ENCODE measurements at regions not wholly inside any gene's neighbourhood (a gene's known extent, or its start where the extent isn't known, plus 50 kb on each side); places are given as distances from the start of the nearest gene placed in this dataset.
"Not testable (repeated sequence)": the region's sequence is repeated elsewhere in the genome, so short reads cannot be mapped to it uniquely, and the experiment has no call there.

- H3K27me3 ChIP-seq (ENCODE audit: control insufficient read depth, insufficient read depth, low read length): no peaks in the 10 kb centered on the region
- no peak overlapping the region for H3K9ac ChIP-seq (ENCODE audit: low read depth, low read length)
- no peaks in the 10 kb centered on the region for H3K36me3 ChIP-seq (ENCODE audit: control insufficient read depth, insufficient read depth, low read length)
These were observed 218.7 kb upstream of the PIEZO2 start for GRCh38 chr18:11368020-11368419.

GRCh38 chr18:11367351-11367750 lies 218.0 kb upstream of the PIEZO2 start:
- H3K36me3 ChIP-seq (ENCODE audit: control insufficient read depth, insufficient read depth, low read length): no peaks in the 10 kb centered on the region
- H3K27me3 ChIP-seq (ENCODE audit: control insufficient read depth, insufficient read depth, low read length): no peaks in the 10 kb centered on the region

More at GRCh38 chr18:11368020-11368419, 218.7 kb upstream of the PIEZO2 start:
- H3K4me1 ChIP-seq (ENCODE audit: control insufficient read depth, insufficient read depth, low read length): no peaks in the 10 kb centered on the region
- no peak overlapping the region for H3K4me3 ChIP-seq (ENCODE audit: low read depth, low read length)
- no peaks in the 10 kb centered on the region for H3K9me3 ChIP-seq (ENCODE audit: control insufficient read depth, insufficient read depth, low read length)

GRCh38 chr18:11366410-11366809 lies 217.0 kb upstream of the PIEZO2 start:
- H3K4me3 ChIP-seq (ENCODE audit: low read depth, low read length): no peak overlapping the region
- H3K9me3 ChIP-seq (ENCODE audit: control insufficient read depth, insufficient read depth, low read length): no peaks in the 10 kb centered on the region
- H3K4me1 ChIP-seq (ENCODE audit: control insufficient read depth, insufficient read depth, low read length): no peaks in the 10 kb centered on the region
- no peak overlapping the region for H3K9ac ChIP-seq (ENCODE audit: low read depth, low read length)
- no peaks in the 10 kb centered on the region for H3K27me3 ChIP-seq (ENCODE audit: control insufficient read depth, insufficient read depth, low read length)
- no peaks in the 10 kb centered on the region for H3K36me3 ChIP-seq (ENCODE audit: control insufficient read depth, insufficient read depth, low read length)

More at GRCh38 chr18:11367351-11367750, 218.0 kb upstream of the PIEZO2 start:
- no peaks in the 10 kb centered on the region for H3K4me1 ChIP-seq (ENCODE audit: control insufficient read depth, insufficient read depth, low read length)
- no peaks in the 10 kb centered on the region for H3K9me3 ChIP-seq (ENCODE audit: control insufficient read depth, insufficient read depth, low read length)
- no peak overlapping the region for H3K9ac ChIP-seq (ENCODE audit: low read depth, low read length)
- no peak overlapping the region for H3K4me3 ChIP-seq (ENCODE audit: low read depth, low read length)

- Histone ChIP-seq H3K36me3 (ENCODE audit: control insufficient read depth, insufficient read depth, low read length) (no peaks in the 10 kb centered on the region), H3K9ac (ENCODE audit: low read depth, low read length) (no peak overlapping the region), H3K27me3 (ENCODE audit: control insufficient read depth, insufficient read depth, low read length) (no peaks in the 10 kb centered on the region), H3K4me1 (ENCODE audit: control insufficient read depth, insufficient read depth, low read length) (no peaks in the 10 kb centered on the region), H3K9me3 (ENCODE audit: control insufficient read depth, insufficient read depth, low read length) (no peaks in the 10 kb centered on the region), H3K4me3 (ENCODE audit: low read depth, low read length) (no peak overlapping the region)
These were observed 213.5 kb upstream of the PIEZO2 start for GRCh38 chr18:11362856-11363255.

- not testable (repeated sequence) for H3K4me1 ChIP-seq (ENCODE audit: control insufficient read depth, insufficient read depth, low read length); H3K36me3 ChIP-seq (ENCODE audit: control insufficient read depth, insufficient read depth, low read length); H3K9me3 ChIP-seq (ENCODE audit: control insufficient read depth, insufficient read depth, low read length); H3K4me3 ChIP-seq (ENCODE audit: low read depth, low read length); H3K27me3 ChIP-seq (ENCODE audit: control insufficient read depth, insufficient read depth, low read length); H3K9ac ChIP-seq (ENCODE audit: low read depth, low read length)
These were observed 212.5 kb upstream of the PIEZO2 start for GRCh38 chr18:11361862-11362261.

- no peaks in the 10 kb centered on the region for H3K4me1 ChIP-seq (ENCODE audit: control insufficient read depth, insufficient read depth, low read length)
- H3K9ac ChIP-seq (ENCODE audit: low read depth, low read length): no peak overlapping the region
- no peaks in the 10 kb centered on the region for H3K36me3 ChIP-seq (ENCODE audit: control insufficient read depth, insufficient read depth, low read length)
- H3K4me3 ChIP-seq (ENCODE audit: low read depth, low read length): no peak overlapping the region
- H3K27me3 ChIP-seq (ENCODE audit: control insufficient read depth, insufficient read depth, low read length): no peaks in the 10 kb centered on the region
- no peaks in the 10 kb centered on the region for H3K9me3 ChIP-seq (ENCODE audit: control insufficient read depth, insufficient read depth, low read length)
These were observed 208.3 kb upstream of the PIEZO2 start for GRCh38 chr18:11357678-11358077.

- H3K4me3 ChIP-seq (ENCODE audit: low read depth, low read length); H3K4me1 ChIP-seq (ENCODE audit: control insufficient read depth, insufficient read depth, low read length); H3K9me3 ChIP-seq (ENCODE audit: control insufficient read depth, insufficient read depth, low read length); H3K9ac ChIP-seq (ENCODE audit: low read depth, low read length); H3K36me3 ChIP-seq (ENCODE audit: control insufficient read depth, insufficient read depth, low read length); H3K27me3 ChIP-seq (ENCODE audit: control insufficient read depth, insufficient read depth, low read length): not testable (repeated sequence)
These were observed 195.2 kb upstream of the PIEZO2 start for GRCh38 chr18:11344576-11344975.

GRCh38 chr18:11343096-11343495 lies 193.7 kb upstream of the PIEZO2 start:
- Histone ChIP-seq H3K9ac (ENCODE audit: low read depth, low read length) (no peak overlapping the region), H3K36me3 (ENCODE audit: control insufficient read depth, insufficient read depth, low read length) (no peaks in the 10 kb centered on the region), H3K27me3 (ENCODE audit: control insufficient read depth, insufficient read depth, low read length) (no peaks in the 10 kb centered on the region), H3K4me3 (ENCODE audit: low read depth, low read length) (no peak overlapping the region), H3K9me3 (ENCODE audit: control insufficient read depth, insufficient read depth, low read length) (no peaks in the 10 kb centered on the region), H3K4me1 (ENCODE audit: control insufficient read depth, insufficient read depth, low read length) (no peaks in the 10 kb centered on the region)

GRCh38 chr18:11342115-11342514 lies 192.7 kb upstream of the PIEZO2 start:
- H3K9me3 ChIP-seq (ENCODE audit: control insufficient read depth, insufficient read depth, low read length); H3K4me3 ChIP-seq (ENCODE audit: low read depth, low read length); H3K9ac ChIP-seq (ENCODE audit: low read depth, low read length); H3K36me3 ChIP-seq (ENCODE audit: control insufficient read depth, insufficient read depth, low read length); H3K4me1 ChIP-seq (ENCODE audit: control insufficient read depth, insufficient read depth, low read length); H3K27me3 ChIP-seq (ENCODE audit: control insufficient read depth, insufficient read depth, low read length): not testable (repeated sequence)

GRCh38 chr18:11339188-11339775 lies 189.9 kb upstream of the PIEZO2 start:
- H3K4me3 ChIP-seq (ENCODE audit: low read depth, low read length): no peak overlapping the region

GRCh38 chr18:11336241-11336640 lies 186.9 kb upstream of the PIEZO2 start:
- Histone ChIP-seq H3K4me3 (ENCODE audit: low read depth, low read length) (no peak overlapping the region), H3K36me3 (ENCODE audit: control insufficient read depth, insufficient read depth, low read length) (no peaks in the 10 kb centered on the region), H3K27me3 (ENCODE audit: control insufficient read depth, insufficient read depth, low read length) (no peaks in the 10 kb centered on the region)

More at GRCh38 chr18:11339188-11339775, 189.9 kb upstream of the PIEZO2 start:
- no peak overlapping the region for H3K9ac ChIP-seq (ENCODE audit: low read depth, low read length)
- H3K9me3 ChIP-seq (ENCODE audit: control insufficient read depth, insufficient read depth, low read length): no peaks in the 10 kb centered on the region
- no peaks in the 10 kb centered on the region for H3K27me3 ChIP-seq (ENCODE audit: control insufficient read depth, insufficient read depth, low read length)
- H3K36me3 ChIP-seq (ENCODE audit: control insufficient read depth, insufficient read depth, low read length): no peaks in the 10 kb centered on the region
- no peaks in the 10 kb centered on the region for H3K4me1 ChIP-seq (ENCODE audit: control insufficient read depth, insufficient read depth, low read length)

GRCh38 chr18:11327391-11328009 lies 178.1 kb upstream of the PIEZO2 start:
- H3K36me3 ChIP-seq (ENCODE audit: control insufficient read depth, insufficient read depth, low read length): no peaks in the 10 kb centered on the region
- no peaks in the 10 kb centered on the region for H3K4me1 ChIP-seq (ENCODE audit: control insufficient read depth, insufficient read depth, low read length)
- H3K4me3 ChIP-seq (ENCODE audit: low read depth, low read length): no peak overlapping the region
- H3K27me3 ChIP-seq (ENCODE audit: control insufficient read depth, insufficient read depth, low read length): no peaks in the 10 kb centered on the region
- no peak overlapping the region for H3K9ac ChIP-seq (ENCODE audit: low read depth, low read length)
- no peaks in the 10 kb centered on the region for H3K9me3 ChIP-seq (ENCODE audit: control insufficient read depth, insufficient read depth, low read length)

More at GRCh38 chr18:11336241-11336640, 186.9 kb upstream of the PIEZO2 start:
- Histone ChIP-seq H3K4me1 (ENCODE audit: control insufficient read depth, insufficient read depth, low read length) (no peaks in the 10 kb centered on the region), H3K9ac (ENCODE audit: low read depth, low read length) (no peak overlapping the region), H3K9me3 (ENCODE audit: control insufficient read depth, insufficient read depth, low read length) (no peaks in the 10 kb centered on the region)

Measured in iPS-15b (cell line).